SU-DHL-6 (cell line): ENCODE measurements at regions not wholly inside any gene's neighbourhood (a gene's known extent, or its start where the extent isn't known, plus 50 kb on each side); places are given as distances from the start of the nearest gene placed in this dataset.

Experiments used
- H2AFZ ChIP-seq: fragments of 200-600 bp; sonication (generic); 2 replicates; pipeline ENCODE4 v1.6.1; 2014; ENCODE audit warnings: low read depth, mild to moderate bottlenecking, moderate library complexity, mixed read lengths, antibody characterized with exemption, low read length; ENCODE audit not compliant: severe bottlenecking
- H3F3A ChIP-seq: fragments of 200-600 bp; shearing (Covaris generic); 2 replicates; pipeline ENCODE4 v1.6.0; 2016; ENCODE audit warnings: antibody characterized with exemption, mild to moderate bottlenecking; ENCODE audit not compliant: insufficient read depth
- H3K27ac ChIP-seq: fragments of 200-600 bp; sonication (generic); 2 replicates; pipeline ENCODE4 v1.5.1; 2016; ENCODE audit warnings: low read depth, mild to moderate bottlenecking, low read length, moderate library complexity, mixed read lengths
- H3K27me3 ChIP-seq: fragments of 200-600 bp; sonication (generic), shearing (Covaris generic); 2 replicates; pipeline ENCODE4 v1.6.0; 2014; ENCODE audit warnings: mild to moderate bottlenecking, low read length
- H3K36me3 ChIP-seq: fragments of 200-600 bp; sonication (generic); 2 replicates; pipeline ENCODE4 v1.6.1; 2014; ENCODE audit warnings: mild to moderate bottlenecking, low read length, mixed read lengths
- H3K4me2 ChIP-seq: fragments of 300-600, 200-600 bp; shearing (Covaris generic), sonication (generic); 2 replicates; pipeline ENCODE4 v1.6.0; 2014; ENCODE audit warnings: low read length, low read depth, mild to moderate bottlenecking; ENCODE audit not compliant: poor library complexity, severe bottlenecking
- H3K4me3 ChIP-seq: fragments of 200-600 bp; sonication (generic); 2 replicates; pipeline ENCODE4 v1.5.1; 2014; ENCODE audit warnings: antibody characterized with exemption, low read length, mild to moderate bottlenecking, mixed read lengths; ENCODE audit not compliant: insufficient read depth, poor library complexity, severe bottlenecking
- H3K79me2 ChIP-seq: fragments of 200-600 bp; sonication (generic); 2 replicates; pipeline ENCODE4 v1.6.1; 2014; ENCODE audit warnings: mild to moderate bottlenecking, low read length, moderate library complexity; ENCODE audit not compliant: insufficient read depth
- H3K9ac ChIP-seq: fragments of 200-600 bp; sonication (generic); 2 replicates; pipeline ENCODE4 v1.7.0; 2014; ENCODE audit warnings: mild to moderate bottlenecking, low read length
- H3K9me2 ChIP-seq: fragments of 200-600 bp; sonication (generic); replicated peaks from 2 replicates; pipeline ENCODE4 v1.6.1; 2014; ENCODE audit warnings: low read length; ENCODE audit not compliant: insufficient read depth
- H3K9me3 ChIP-seq: fragments of 200-600 bp; sonication (generic); 2 replicates; pipeline ENCODE4 v1.6.1; 2014; ENCODE audit warnings: low read length, mixed read lengths; ENCODE audit not compliant: insufficient read depth
- H4K20me1 ChIP-seq: fragments of 200-600 bp; sonication (generic); 2 replicates; pipeline ENCODE4 v1.6.1; 2014; ENCODE audit warnings: low read depth, mild to moderate bottlenecking, antibody characterized with exemption, low read length, moderate library complexity, mixed read lengths
- CTCF ChIP-seq: fragments of 200-600 bp; sonication (generic); IDR thresholded peaks from one replicate; pipeline ENCODE4 v1.5.1; 2017; ENCODE audit warnings: antibody characterized with exemption, mild to moderate bottlenecking, low read length, moderate library complexity; ENCODE audit not compliant: insufficient read depth, poor library complexity, severe bottlenecking
- EZH2phosphoT487 ChIP-seq: fragments of 200-600 bp; sonication (generic), shearing (Covaris generic); conservative IDR thresholded peaks from 2 replicates; pipeline ENCODE4 v1.6.1; 2018; ENCODE audit warnings: mild to moderate bottlenecking, antibody characterized with exemption, low read length, moderate library complexity, mixed read lengths

- H3K27me3 ChIP-seq, result no peaks in the 10 kb centered on the region
- H3K27ac ChIP-seq, result no peak overlapping the region
- no peaks in the 10 kb centered on the region for H3K36me3 ChIP-seq
- no peak overlapping the region for H2AFZ ChIP-seq
- H3K4me2 ChIP-seq, result no peak overlapping the region
- no peak for TF ChIP-seq CTCF
- TF ChIP-seq EZH2phosphoT487, result no peak
- no peak overlapping the region for H3K4me3 ChIP-seq
- H3K9ac ChIP-seq, result no peak overlapping the region
- H3K9me2 ChIP-seq, result no peaks in the 10 kb centered on the region
- H4K20me1 ChIP-seq, result no peaks in the 10 kb centered on the region
- no peaks in the 10 kb centered on the region for H3K9me3 ChIP-seq
- no peaks in the 10 kb centered on the region for H3F3A ChIP-seq
- no peaks in the 10 kb centered on the region for H3K79me2 ChIP-seq
Measured at GRCh38 chr5:175102717-175103116, 341.3 kb downstream of the DRD1 start.

GRCh38 chr5:175098301-175098700 is 345.7 kb downstream of the DRD1 start:
- no peak for TF ChIP-seq CTCF
- H4K20me1 ChIP-seq, result no peaks in the 10 kb centered on the region
- no peaks in the 10 kb centered on the region for H3K9me3 ChIP-seq
- H3K4me2 ChIP-seq, result no peak overlapping the region
- H3K9ac ChIP-seq, result no peak overlapping the region
- no peak overlapping the region for H2AFZ ChIP-seq
- H3F3A ChIP-seq, result no peaks in the 10 kb centered on the region
- H3K79me2 ChIP-seq, result no peaks in the 10 kb centered on the region
- H3K9me2 ChIP-seq, result no peaks in the 10 kb centered on the region
- no peak overlapping the region for H3K4me3 ChIP-seq
- no peaks in the 10 kb centered on the region for H3K27me3 ChIP-seq
- no peaks in the 10 kb centered on the region for H3K36me3 ChIP-seq
- H3K27ac ChIP-seq, result no peak overlapping the region

DNA sequence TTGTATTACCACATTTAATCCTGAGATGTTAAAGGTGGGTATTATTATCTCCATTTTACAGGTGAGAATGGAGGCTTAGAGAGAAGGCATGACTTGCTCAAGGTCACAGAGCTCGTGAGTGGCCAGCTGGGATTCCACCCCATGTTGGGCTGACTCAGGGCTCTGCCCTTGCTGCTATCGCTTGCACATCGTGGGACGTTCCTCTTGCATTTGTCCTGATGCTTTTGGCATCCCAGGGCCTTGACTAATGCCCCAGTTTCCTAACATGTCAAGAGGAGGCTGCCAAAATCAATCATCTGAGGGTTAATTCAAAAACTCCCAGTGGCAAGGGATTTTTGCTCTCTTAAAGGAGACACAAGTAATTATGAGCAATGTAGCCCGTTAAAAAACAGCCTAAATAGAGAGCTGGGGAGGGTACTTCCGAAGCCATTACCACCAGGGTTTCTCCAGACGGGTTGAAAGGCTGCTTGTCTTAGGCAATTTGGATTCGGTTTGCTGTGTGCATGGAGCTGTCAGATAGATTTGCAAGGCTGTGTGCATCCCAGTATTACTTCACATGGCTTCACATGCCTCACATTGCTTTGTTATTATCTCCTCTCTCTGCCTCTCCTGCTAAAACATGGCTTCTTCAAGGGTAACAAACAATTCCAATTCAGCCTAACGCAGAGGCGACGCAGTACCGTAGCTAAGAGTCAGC is 347.4 kb downstream of the DRD1 start:
- no peaks in the 10 kb centered on the region for H3F3A ChIP-seq
- TF ChIP-seq EZH2phosphoT487 (no peak), CTCF (no peak)
- H3K36me3 ChIP-seq, result no peaks in the 10 kb centered on the region
- no peak overlapping the region for H3K27ac ChIP-seq
- H2AFZ ChIP-seq, result no peak overlapping the region
- H4K20me1 ChIP-seq, result no peaks in the 10 kb centered on the region
- no peaks in the 10 kb centered on the region for H3K9me2 ChIP-seq
- H3K9ac ChIP-seq, result no peak overlapping the region
- no peak overlapping the region for H3K4me3 ChIP-seq
- H3K4me2 ChIP-seq, result no peak overlapping the region
- H3K9me3 ChIP-seq, result no peaks in the 10 kb centered on the region
- H3K79me2 ChIP-seq, result no peaks in the 10 kb centered on the region
- no peaks in the 10 kb centered on the region for H3K27me3 ChIP-seq
